Colonic mucosa (tissue), 4 donors: ENCODE measurements at regions not wholly inside any gene's neighbourhood (a gene's known extent, or its start where the extent isn't known, plus 50 kb on each side); places are given as distances from the start of the nearest gene placed in this dataset.

Experiments
- DNase-seq: peaks from one replicate; pipeline ENCODE4 v3.0.0-alpha.2; 2020
- H3K27ac ChIP-seq: fragments of 200-600 bp; one replicate; pipeline ENCODE4 v1.8.0; 2021
- H3K27me3 ChIP-seq: fragments of 200-600 bp; one replicate; pipeline ENCODE4 v1.8.0; 2021
- H3K36me3 ChIP-seq: fragments of 200-600 bp; one replicate; pipeline ENCODE4 v1.8.0; 2021
- H3K4me1 ChIP-seq: fragments of 200-600 bp; one replicate; pipeline ENCODE4 v1.8.0; 2021; ENCODE audit warnings: mild to moderate bottlenecking
- H3K4me3 ChIP-seq: fragments of 200-600 bp; one replicate; pipeline ENCODE4 v1.8.0; 2021
- H3K9ac ChIP-seq, 2 donors: one replicate each; pipeline ENCODE4 v1.7.0; 2013; ENCODE audit warnings: control low read depth in 2 of 2, low read depth in 2 of 2, low read length in 2 of 2
- H3K9me3 ChIP-seq: fragments of 200-600 bp; one replicate; pipeline ENCODE4 v1.8.0; 2021
- CTCF ChIP-seq: fragments of 200-600 bp; IDR thresholded peaks from one replicate; pipeline ENCODE4 v1.8.0; 2022; ENCODE audit warnings: antibody characterized with exemption, mild to moderate bottlenecking
- intact Hi-C: fragments of 100-400 bp; cut with DNase I; formaldehyde crosslinking; loops from one replicate; pipeline ENCODE4 v1.14.1; 2022
- donor health status: healthy.
- donor health status: DM: no; HTN: no; CAD: no.
- donor health status: DM: no; HTN: no; CAD: no.

- Histone ChIP-seq H3K27me3 (no peaks in the 10 kb centered on the region), H3K36me3 (no peaks in the 10 kb centered on the region), H3K4me3 (no peak overlapping the region), H3K4me1 (peaks cover 4% of the 10 kb centered on the region), H3K9me3 (no peaks in the 10 kb centered on the region), H3K27ac (no peak overlapping the region), H3K9ac (no peak overlapping the region)
- intact Hi-C loops: no loop called here
- no peak for DNase-seq
- no peak for TF ChIP-seq CTCF
Observed at GRCh38 chr17:73767696-73768095, 123.5 kb upstream of the SDK2 start.

DNA sequence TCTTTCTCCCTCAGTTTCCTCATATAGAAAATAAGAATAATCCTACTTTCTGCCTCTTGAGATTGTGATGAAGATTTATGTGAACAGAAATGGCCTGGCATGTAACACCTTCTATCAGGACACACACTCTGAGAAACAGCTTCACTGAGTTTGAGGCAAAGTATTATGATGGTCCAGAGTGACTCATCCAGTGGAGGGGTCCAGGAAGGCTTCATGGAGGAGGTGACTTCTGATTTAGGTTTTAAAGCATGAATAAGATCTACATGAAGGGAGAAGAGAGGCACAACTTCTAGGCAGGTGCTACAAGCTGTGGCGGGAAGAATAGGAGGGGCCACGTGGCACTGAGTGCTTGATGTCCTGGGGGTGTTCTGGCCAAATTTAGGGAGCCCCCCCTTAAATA lies 124.4 kb upstream of the SDK2 start:
- intact Hi-C loops: no loop called here
- no peaks in the 10 kb centered on the region for H3K36me3 ChIP-seq
- no peak for DNase-seq
- no peak overlapping the region for H3K27ac ChIP-seq
- no peaks in the 10 kb centered on the region for H3K27me3 ChIP-seq
- no peak for TF ChIP-seq CTCF
- no peak overlapping the region for H3K4me3 ChIP-seq
- H3K4me1 ChIP-seq: peaks cover 4% of the 10 kb centered on the region
- peak overlapping the region in 1 of 2 donors; percentile 12 for H3K9ac ChIP-seq
- H3K9me3 ChIP-seq: no peaks in the 10 kb centered on the region

DNA sequence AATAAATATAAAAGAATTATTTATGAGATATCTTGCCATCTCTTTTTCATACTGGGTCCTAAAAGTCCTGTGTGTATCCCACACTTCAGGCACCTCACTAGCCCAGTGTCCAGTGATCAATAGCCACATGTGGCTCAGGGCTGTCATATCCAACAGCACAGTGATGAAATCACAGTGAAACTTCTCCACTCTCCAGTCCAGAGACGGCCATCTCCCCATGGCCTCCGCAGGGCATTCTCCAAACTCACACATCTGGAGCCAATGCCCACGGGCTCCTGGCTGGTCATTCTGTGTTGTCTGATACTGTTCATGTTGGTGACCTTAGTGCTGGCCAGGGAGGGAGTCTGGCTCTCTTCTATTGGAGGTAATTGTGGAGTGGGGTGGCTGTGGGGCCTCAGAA lies 125.2 kb upstream of the SDK2 start:
- Histone ChIP-seq H3K27me3 (no peaks in the 10 kb centered on the region), H3K9ac (no peak overlapping the region), H3K4me3 (no peak overlapping the region), H3K4me1 (peaks cover 4% of the 10 kb centered on the region), H3K9me3 (no peaks in the 10 kb centered on the region), H3K27ac (no peak overlapping the region), H3K36me3 (no peaks in the 10 kb centered on the region)
- DNase-seq: no peak
- intact Hi-C loops: no loop called here
- no peak for TF ChIP-seq CTCF

DNA sequence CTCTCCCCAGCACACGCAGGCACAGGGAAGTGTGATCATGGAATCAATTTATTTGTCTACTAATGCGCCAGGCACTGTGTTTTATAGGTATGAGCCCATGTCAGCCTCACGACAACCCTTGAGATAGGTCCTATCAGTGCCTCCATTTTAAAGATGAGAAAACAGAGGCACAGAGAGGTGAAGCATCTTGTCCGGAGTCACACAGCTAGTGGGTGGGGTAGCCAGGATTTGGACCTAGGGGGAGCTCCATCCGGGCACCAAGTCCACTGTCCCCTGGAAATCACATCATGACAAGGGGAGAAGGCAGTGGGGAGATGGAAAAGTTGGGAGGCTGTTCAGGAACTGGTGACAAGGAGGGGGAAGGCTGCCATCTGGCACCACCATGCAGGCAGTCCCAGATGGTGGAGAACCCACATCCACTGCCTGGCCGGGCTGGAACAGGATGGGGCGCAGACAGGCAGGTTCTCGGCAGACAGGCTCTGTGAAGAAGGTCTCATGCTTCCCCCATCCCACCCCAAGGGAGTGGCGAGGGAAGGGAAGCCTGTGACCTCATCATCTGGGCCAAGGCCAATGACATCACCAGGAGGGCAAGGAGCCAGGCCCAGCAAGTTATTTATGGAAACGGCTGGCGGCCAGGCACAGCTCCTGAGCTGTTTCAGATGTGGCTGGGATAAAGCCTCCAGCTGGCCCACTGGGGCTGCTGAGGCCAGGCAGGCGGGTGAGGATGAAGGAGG lies 126.0 kb upstream of the SDK2 start:
- H3K9me3 ChIP-seq: no peaks in the 10 kb centered on the region
- H3K4me1 ChIP-seq: peaks cover 4% of the 10 kb centered on the region
- no peak for TF ChIP-seq CTCF
- H3K4me3 ChIP-seq: no peak overlapping the region
- peak overlapping the region in 1 of 2 donors; percentile 19 for H3K9ac ChIP-seq
- no peak overlapping the region for H3K27ac ChIP-seq
- DNase-seq: peak; percentile 81
- no peaks in the 10 kb centered on the region for H3K36me3 ChIP-seq
- intact Hi-C loops: no loop called here
- H3K27me3 ChIP-seq: no peaks in the 10 kb centered on the region

- H3K36me3 ChIP-seq: no peaks in the 10 kb centered on the region
- no peak overlapping the region for H3K4me3 ChIP-seq
- H3K9ac ChIP-seq: no peak overlapping the region
- intact Hi-C loops: no loop called here
- no peak overlapping the region for H3K27ac ChIP-seq
- no peaks in the 10 kb centered on the region for H3K27me3 ChIP-seq
- TF ChIP-seq CTCF: no peak
- DNase-seq: no peak
- H3K9me3 ChIP-seq: no peaks in the 10 kb centered on the region
- peaks cover 4% of the 10 kb centered on the region for H3K4me1 ChIP-seq
Observed at GRCh38 chr17:73770849-73771229, 126.6 kb upstream of the SDK2 start.
